ENCODE measurements at regions not wholly inside any gene's neighbourhood (a gene's known extent, or its start where the extent isn't known, plus 50 kb on each side); places are given as distances from the start of the nearest gene placed in this dataset.

- H3K36me3 ChIP-seq (ENCODE audit: insufficient read depth) = no peaks in the 10 kb centered on the region
- TF ChIP-seq CTCF (conservative IDR thresholded peaks at IDR 0.05; ENCODE audit: low read depth, low read length) = no peak
- no peak overlapping the region for H2AFZ ChIP-seq (ENCODE audit: low read depth)
- no peaks in the 10 kb centered on the region for H3K4me1 ChIP-seq (ENCODE audit: low read depth, poor library complexity, severe bottlenecking)
- no peaks in the 10 kb centered on the region for H3K79me2 ChIP-seq (ENCODE audit: insufficient read depth, low read depth)
- H3K4me2 ChIP-seq = no peak overlapping the region
- H3K9ac ChIP-seq = no peak overlapping the region
- H4K20me1 ChIP-seq (ENCODE audit: insufficient read depth) = no peaks in the 10 kb centered on the region
- H3K4me3 ChIP-seq (IDR thresholded peaks at IDR 0.05; ENCODE audit: insufficient read depth, low read depth, low read length) = no peak overlapping the region
- H3K27me3 ChIP-seq (ENCODE audit: insufficient read depth, low read depth) = no peaks in the 10 kb centered on the region
- H3K27ac ChIP-seq = no peak overlapping the region
Measured at GRCh38 chr17:63109661-63110060, 143.6 kb downstream of the TANC2 start.

GRCh38 chr17:63113167-63113566 is 147.1 kb downstream of the TANC2 start:
- no peak overlapping the region for H2AFZ ChIP-seq (ENCODE audit: low read depth)
- no peaks in the 10 kb centered on the region for H4K20me1 ChIP-seq (ENCODE audit: insufficient read depth)
- no peaks in the 10 kb centered on the region for H3K4me1 ChIP-seq (ENCODE audit: low read depth, poor library complexity, severe bottlenecking)
- no peak overlapping the region for H3K9ac ChIP-seq
- no peaks in the 10 kb centered on the region for H3K36me3 ChIP-seq (ENCODE audit: insufficient read depth)
- H3K4me2 ChIP-seq = no peak overlapping the region
- H3K27ac ChIP-seq = no peak overlapping the region
- H3K79me2 ChIP-seq (ENCODE audit: insufficient read depth, low read depth) = no peaks in the 10 kb centered on the region
- no peaks in the 10 kb centered on the region for H3K27me3 ChIP-seq (ENCODE audit: insufficient read depth, low read depth)
- TF ChIP-seq CTCF (conservative IDR thresholded peaks at IDR 0.05; ENCODE audit: low read depth, low read length) = no peak
- H3K4me3 ChIP-seq (IDR thresholded peaks at IDR 0.05; ENCODE audit: insufficient read depth, low read depth, low read length) = no peak overlapping the region

GRCh38 chr17:63116228-63116627 is 150.2 kb downstream of the TANC2 start:
- no peak overlapping the region for H3K4me2 ChIP-seq
- no peak overlapping the region for H3K9ac ChIP-seq
- no peaks in the 10 kb centered on the region for H3K36me3 ChIP-seq (ENCODE audit: insufficient read depth)
- no peaks in the 10 kb centered on the region for H3K27me3 ChIP-seq (ENCODE audit: insufficient read depth, low read depth)
- no peak overlapping the region for H3K27ac ChIP-seq
- no peak overlapping the region for H2AFZ ChIP-seq (ENCODE audit: low read depth)
- H3K4me1 ChIP-seq (ENCODE audit: low read depth, poor library complexity, severe bottlenecking) = no peaks in the 10 kb centered on the region
- no peaks in the 10 kb centered on the region for H3K79me2 ChIP-seq (ENCODE audit: insufficient read depth, low read depth)
- no peak for TF ChIP-seq CTCF (conservative IDR thresholded peaks at IDR 0.05; ENCODE audit: low read depth, low read length)
- H4K20me1 ChIP-seq (ENCODE audit: insufficient read depth) = no peaks in the 10 kb centered on the region
- H3K4me3 ChIP-seq (IDR thresholded peaks at IDR 0.05; ENCODE audit: insufficient read depth, low read depth, low read length) = no peak overlapping the region

- Histone ChIP-seq H3K27ac (no peak overlapping the region), H4K20me1 (ENCODE audit: insufficient read depth) (no peaks in the 10 kb centered on the region), H3K4me3 (IDR thresholded peaks at IDR 0.05; ENCODE audit: insufficient read depth, low read depth, low read length) (no peak overlapping the region), H3K9ac (no peak overlapping the region), H3K4me1 (ENCODE audit: low read depth, poor library complexity, severe bottlenecking) (no peaks in the 10 kb centered on the region), H3K27me3 (ENCODE audit: insufficient read depth, low read depth) (no peaks in the 10 kb centered on the region), H3K79me2 (ENCODE audit: insufficient read depth, low read depth) (no peaks in the 10 kb centered on the region), H3K4me2 (no peak overlapping the region), H3K36me3 (ENCODE audit: insufficient read depth) (no peaks in the 10 kb centered on the region), H2AFZ (ENCODE audit: low read depth) (no peak overlapping the region)
- no peak for TF ChIP-seq CTCF (conservative IDR thresholded peaks at IDR 0.05; ENCODE audit: low read depth, low read length)
Measured at GRCh38 chr17:63116967-63117830, 151.2 kb downstream of the TANC2 start.

Data from KMS-11 (cell line).